Urothelium cell line (cell line): ENCODE measurements at regions not wholly inside any gene's neighbourhood (a gene's known extent, or its start where the extent isn't known, plus 50 kb on each side); places are given as distances from the start of the nearest gene placed in this dataset.

Experiments used
- DNase-seq: peaks from one replicate; pipeline ENCODE4 v3.0.0; 2011; ENCODE audit warnings: low spot score, mixed read lengths
- FAIRE-seq: peaks from 2 replicates; lab custom pipeline; 2011; peaks lifted over from hg19 to GRCh38; lab: Jason Lieb, UNC

DNA sequence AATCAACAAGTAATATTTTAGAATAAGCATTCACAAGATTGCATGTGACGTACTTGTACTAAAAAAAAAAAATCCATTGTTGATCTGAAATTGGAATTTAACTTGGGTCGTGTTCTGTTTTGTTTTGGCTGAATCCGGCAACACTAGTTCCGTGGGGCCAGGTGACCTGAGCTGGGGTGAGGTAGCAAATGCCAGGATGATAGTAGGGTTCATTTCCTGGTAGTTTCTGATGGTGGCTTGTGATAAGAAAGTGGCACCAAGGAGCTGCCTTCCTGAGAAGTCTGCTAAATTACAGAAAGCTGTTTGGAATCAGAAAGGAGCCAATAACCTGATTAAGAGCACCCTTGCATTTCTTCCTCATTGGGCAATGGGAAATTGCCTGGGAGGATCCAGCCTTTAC is 126.4 kb upstream of the DLX2 start:
- no peak for DNase-seq
- no peak for FAIRE-seq

DNA sequence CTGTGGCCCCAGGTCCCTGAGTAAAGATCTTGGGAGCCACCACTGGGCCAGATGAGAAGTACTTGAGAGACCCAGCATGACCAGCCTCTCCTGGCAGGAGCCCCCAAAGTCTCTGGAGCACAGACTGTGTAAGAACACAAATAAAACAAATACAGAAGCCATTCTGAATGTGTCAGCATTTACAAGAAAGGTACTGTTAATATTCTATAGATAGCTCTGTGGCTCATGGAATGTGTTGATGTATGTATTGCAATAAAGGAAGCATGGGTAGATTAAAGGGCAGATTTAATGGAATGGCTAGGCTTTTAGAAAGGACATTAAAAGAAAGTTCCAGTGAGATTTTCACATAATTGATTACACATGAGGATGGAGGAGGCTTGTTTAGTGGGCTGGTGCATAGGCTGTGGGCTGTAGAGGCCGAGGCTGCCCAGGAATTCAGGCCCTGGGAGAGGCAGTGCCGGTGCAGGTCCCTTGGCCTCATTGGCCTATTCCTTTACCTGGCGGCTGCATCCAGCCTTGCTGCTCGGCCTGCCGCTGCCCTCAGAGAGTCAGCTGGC is 127.7 kb upstream of the DLX2 start:
- peak; percentile 35 for DNase-seq
- FAIRE-seq: no peak

DNA sequence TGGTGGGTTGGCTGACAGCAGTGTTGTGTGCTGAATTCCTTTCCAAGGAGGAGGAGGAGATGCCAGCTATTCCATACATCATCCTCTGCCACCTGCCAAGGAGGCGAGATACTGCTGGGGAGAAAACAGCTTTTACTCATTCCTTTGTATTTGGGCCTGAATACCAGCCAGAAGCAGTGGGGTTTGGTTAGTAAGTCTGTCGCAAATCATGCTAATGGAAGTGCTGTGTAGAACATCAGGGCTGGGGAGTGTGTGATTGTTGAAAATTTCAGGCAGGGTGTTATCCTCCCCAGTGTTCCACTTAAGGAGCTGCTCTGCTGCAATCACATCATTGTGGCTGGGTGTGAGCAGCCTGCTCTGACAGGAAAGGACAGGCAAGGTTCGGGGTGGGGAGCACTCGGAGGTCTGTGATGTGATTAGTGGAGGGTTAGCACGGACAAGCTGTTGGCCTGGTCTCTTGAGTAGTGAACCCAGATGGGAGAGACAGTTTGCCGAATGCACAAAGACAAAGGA is 128.2 kb upstream of the DLX2 start:
- peak; percentile 50 for FAIRE-seq

DNA sequence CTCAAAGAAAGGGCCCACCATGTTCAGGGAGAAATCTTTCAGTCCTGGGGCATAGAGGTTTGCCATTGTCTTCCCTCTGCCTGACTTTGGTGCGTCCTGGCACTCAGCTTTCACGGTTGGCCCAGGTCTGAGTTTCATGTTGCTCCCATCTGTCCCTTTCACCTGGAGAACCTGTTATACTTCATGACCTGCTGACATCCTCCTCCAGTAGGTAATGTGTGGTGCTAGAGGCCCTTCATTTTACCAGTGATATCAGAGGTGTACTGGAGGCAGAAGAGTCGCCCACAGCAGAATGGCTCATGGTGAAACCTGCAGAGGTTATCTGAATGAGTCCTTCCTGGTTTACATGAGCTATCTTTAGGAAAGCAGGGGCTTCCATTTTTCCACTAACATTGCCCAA is 128.8 kb upstream of the DLX2 start:
- DNase-seq (peak; percentile 30), FAIRE-seq (no peak)

More for the DNA sequence above, 128.2 kb upstream of the DLX2 start:
- DNase-seq: no peak

DNA sequence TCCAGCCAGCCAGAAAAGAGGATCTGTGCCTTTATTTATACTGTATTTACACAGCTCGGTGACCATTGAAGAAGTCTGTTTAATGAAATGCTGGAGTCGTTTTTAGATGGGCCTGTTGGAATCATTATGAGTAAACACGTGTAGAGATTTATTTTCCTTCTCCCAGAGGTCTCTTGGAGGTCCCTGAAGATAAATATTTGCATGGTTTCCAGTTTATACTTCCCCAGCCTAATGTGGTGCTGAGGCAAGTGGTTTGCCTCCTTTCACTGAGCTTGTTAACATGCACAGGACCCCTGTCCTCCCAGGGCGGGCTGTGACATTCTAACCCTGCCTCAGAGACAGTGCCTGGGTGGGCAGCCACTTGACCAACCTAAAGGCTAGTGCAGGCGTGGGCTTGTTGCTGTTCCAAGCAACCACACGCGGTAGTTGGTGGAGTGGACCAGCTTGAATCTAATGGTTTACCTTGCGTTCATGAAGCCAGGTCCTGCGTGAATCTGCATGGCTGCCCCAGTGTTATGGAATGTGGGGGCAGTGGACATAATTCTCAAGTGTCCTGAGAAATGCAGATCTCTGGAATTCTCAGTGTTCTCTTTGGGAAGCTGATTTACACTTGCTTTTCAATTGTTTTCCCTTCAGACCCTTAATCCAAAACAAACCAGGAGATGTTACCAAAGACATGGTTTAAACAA is 130.2 kb upstream of the DLX2 start:
- DNase-seq: no peak
- no peak for FAIRE-seq

DNA sequence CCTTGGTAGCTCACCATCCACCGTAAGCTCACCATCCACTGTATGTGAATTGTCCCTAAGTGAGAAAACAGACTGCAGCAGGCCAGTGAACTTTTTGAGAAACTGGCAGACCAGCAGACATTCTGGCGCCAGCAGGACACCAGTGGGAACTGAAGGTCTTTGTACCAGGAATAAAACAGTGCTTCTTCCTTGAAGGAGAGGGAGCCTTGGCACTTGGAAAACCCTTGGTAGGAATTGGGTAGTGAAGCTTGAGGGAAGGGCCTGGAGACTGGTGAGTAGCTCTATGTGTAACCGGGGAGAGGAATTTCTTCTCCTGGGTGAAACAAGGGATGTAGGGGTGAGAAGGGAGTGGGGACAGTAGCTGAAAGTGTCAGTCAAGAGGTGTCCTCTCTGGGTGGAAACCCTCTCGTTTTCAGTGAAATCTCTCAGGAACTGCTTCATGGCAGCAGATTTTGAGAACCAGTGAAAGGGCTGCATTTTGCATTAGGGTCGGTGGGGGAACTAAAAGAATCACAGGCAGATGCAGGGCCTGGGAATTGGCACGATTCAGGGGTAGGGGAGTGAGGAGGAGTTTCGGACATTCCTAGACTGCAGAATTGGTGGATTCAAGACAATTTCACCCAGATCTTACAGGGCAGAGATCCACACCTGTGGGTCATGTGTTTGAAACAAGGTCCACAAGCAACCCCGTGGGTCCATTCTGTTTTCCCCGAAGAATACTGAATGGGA is 131.5 kb upstream of the DLX2 start:
- DNase-seq (no peak), FAIRE-seq (no peak)

DNA sequence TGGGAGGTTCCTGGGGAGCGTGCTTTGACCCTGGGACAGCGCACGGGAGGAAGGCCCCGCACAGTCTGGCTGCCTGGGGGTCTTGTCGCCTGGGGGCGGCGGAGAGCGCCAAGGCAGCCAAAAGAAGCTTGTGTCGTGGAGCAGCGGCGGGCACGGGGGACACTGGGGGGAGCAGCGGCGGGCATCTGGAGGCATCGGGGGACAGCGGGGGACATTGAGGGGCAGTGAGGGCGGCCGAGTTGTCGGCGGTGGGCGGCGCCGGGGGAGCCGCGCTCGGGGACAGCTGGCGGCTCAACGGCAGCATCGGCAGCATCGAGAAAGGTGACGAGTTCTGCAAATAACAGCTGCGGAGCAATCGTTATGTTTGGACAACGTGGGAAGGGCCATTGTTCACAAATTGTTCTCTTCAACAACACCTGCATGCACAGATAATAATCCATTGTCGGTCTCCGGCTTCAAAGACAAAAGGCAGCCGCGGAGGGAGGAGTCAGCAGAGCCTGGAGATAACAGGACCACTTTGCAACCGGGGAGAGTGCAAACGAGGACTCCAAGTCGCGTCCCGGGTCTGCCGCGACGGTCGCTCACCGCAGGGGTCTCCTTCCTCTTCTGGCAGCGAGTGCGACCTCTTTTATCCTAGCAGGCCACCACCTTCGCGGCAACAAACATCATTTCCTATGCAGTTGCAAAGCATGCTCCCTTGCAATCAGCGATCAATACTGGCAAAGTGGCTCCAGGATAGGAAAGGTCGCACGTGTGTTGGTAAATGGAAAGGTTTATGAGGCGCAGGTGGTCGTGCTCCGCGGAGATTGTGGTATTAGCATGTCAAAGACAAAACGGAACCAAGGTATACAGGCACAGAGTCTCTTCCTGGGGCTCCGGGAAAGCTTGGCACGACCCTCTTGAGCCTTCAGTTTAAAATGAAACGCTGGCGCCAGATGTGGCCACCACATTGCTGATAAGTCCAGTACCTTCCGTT is 132.3 kb upstream of the DLX2 start:
- FAIRE-seq (no peak), DNase-seq (no peak)

DNA sequence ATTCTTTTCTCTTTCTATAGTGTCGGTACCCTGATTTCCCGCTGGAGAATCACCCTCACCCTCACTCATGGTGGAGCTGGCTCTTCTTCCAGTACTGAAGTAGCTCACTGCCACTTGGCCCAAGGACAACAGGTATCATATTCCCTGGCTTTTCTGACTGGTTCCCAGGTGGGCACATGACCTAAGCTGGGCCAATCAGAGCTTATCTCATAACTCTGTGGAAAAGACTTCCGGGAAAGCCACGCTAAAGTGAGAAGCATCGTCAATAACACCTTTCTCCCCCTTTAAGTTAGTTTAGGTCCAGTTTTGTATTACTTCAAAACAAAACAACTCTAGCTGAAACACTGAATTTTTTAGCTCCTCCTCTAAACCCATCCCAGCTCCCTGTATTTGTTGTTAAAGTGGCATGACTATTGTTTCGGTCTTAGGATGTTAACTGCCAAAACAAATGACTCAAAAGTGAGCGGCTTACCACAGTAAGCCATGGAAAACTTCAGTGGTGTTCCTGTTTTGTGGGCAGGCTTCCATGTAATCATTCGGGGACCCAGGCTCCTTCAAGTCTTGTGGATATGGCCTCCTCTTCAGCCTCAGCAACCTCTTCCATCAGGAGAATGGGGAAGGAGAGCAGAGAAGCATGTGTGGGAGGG is 137.4 kb upstream of the DLX2 start:
- FAIRE-seq (no peak), DNase-seq (no peak)

DNA sequence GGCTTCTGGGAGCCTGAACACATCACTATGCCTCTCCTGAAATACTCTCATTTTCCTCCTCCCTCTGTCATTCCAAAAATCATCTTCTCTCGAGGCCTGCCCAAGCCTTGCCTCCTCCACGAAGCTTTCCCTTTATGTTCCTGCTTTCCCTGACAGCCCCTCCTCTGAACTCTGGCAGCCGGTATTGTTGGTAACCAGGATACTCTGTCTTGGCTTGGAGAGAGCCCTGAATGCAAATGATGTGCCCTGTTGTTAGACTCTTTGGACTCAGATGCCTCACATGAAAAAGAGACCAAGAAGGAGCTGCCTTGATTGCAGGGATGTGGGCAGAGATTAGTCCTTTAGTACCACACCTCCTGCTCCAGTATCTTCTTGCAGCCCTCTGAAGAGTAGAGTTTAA is 138.5 kb upstream of the DLX2 start:
- DNase-seq (no peak), FAIRE-seq (no peak)

DNA sequence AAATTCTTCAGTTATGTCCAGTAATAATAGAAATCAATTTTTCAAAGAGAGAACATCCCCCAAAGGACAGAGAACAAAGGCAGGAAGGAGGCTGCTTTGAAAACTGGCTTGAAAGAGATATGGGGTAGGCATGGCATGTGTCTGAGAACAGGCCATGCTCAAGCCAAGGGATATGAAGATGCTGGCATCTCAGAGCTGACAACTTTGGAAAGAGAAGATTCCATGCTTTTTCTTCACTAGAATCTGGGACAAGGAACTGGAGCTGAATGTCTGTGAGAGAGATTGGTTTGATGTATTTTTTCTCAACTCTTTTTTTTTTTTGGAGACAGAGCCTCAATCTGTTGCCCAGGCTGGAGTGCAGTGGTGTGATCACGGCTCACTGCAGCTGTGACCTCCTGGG is 139.8 kb upstream of the DLX2 start:
- DNase-seq (no peak), FAIRE-seq (no peak)

DNA sequence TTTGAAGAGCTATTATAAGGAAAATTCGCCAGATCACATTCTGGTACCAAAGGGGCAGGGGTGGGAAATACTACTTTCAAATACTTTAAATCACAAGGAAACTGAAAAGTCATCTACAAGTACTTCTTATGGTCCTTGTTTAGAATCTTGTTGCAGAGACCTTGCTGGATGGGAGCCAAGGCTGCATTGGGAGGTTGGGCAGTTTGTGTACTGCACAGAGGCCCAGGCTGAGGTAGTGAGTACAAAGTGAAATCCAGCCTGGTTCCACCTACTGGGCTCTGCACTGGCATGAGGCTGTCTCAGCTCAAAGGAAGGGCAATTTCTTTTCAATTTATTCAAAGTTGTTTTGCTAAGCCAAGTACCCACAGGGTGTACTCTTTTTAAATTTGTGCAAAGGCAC is 140.3 kb upstream of the DLX2 start:
- FAIRE-seq: no peak
- DNase-seq: no peak

DNA sequence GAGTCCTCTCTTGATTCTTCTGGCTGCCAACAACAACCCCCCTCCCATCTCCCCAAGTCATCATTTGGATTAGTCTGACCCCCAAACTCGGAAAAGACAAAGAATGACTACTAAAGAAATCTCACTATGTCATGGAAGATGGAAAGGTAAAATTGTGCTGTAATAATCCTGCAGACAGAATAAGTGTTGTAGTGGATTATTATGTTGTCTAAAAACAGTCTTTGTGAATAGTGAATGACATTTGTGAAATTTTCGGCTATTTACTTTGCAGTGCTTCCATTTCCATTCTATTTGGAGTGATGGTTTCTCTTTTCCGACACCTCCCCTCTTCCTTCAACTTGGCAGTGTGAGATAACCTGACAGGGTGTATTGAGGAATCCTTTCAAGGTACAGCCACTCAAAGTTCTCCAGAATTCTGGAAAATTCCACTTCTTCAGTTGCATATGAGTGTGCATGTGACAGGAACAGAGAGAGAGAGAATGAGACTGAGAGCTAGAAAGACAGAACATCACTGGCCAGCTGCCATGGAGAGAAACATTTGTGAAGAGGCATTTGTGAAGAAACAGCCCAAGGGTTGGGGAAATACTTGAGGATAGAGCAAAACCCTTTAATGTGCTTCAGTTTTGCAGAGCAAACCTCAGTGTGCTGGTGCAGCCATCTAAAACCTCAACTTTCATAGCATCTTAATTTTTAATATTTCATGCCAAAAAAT is 141.9 kb upstream of the DLX2 start:
- DNase-seq (no peak), FAIRE-seq (no peak)

DNA sequence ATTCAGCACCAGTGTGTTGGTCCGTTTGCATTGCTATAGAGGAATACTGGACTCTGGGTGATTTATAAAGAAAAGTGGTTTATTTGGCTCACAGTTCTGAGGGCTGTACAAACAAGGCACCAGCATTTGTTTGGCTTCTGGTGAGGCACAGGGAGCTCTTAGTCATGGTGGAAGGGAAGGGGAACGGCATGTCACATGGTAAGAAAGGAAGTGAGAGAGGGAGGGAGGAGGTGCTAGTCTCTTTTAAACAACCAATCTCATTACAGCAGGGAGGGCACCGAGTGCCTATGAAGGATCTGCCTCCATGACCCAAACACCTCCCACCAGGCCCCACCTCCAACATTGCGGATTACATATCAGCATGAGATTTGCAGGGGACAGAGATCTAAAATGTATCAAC is 143.9 kb upstream of the DLX2 start:
- FAIRE-seq (no peak), DNase-seq (no peak)

DNA sequence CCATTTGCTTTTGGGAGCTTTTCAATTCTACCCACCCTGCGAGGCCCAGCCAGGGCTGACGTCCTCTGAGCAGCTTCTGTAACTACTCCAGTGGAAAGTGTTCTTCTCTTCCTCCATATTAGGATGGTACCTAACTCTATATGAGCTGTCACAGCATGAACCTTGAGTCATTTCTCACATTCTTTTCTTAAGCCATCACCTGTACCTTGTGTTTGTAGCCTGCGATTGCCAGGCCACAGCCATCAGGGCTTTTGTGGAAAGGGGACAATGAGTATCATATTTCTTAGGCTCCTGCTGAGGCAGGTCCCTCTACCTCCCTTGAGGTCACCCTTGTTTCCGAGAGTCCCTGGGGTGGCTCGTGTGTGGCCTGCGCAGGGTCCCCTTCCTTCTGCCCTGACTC is 144.5 kb upstream of the DLX2 start:
- DNase-seq (no peak), FAIRE-seq (no peak)

DNA sequence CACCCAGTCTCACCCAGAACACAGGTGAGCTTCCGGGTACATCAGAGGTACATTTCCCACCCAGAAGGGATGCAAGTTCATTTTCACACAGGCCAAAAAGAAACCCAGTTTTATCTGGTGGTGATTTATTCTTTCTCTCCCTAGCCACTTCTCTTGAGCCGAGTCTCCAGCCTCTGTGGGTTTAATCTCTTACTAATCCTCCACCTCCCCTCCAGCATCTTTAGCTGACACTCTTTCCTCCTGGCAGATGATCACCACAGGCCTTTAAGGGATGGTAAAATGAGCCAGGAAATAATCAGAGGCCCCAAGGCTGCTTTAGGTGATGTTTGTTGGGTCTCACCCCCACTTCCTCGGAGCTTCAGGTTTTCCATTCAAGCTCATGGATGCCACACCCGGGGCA is 145.7 kb upstream of the DLX2 start:
- DNase-seq (no peak), FAIRE-seq (no peak)

DNA sequence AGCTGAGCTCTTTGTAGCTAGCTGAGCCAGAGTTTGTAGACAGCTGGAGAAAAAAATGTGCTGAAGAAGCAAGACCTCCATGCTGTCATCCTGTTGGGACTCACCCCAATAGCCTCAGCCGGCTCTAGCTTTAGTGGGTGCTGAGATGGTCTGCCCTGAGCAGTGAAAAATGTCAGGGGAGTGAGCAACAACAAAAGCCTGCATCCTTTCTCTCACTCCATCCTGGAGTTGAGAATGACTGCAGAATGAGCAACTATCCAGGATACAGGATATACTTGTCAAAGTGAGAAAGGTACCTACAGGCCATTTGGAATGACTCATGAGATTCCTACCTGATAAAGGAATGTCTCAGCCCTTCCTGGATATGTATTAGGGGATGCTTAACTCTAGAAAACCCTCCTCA is 146.1 kb upstream of the DLX2 start:
- FAIRE-seq: no peak

DNA sequence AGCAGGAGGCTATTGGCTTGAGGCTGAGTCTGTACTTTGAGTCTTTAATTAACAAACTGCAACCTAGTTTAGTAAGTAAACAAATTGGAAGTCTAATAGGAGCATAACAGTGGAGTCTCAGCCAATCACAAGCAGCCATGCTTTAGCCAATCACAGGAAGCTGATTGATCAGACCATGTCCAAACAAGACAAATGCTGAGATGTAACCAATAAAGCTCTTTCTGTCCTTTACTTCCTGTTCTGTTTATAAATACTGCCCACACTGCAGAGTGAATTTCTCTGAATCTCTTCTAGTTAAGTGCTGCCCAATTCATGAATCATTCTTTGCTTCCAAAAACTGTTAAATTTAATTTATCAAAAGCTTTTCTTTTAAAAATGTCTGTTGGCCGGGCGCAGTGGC is 146.6 kb upstream of the DLX2 start:
- DNase-seq (no peak), FAIRE-seq (no peak)

More for the DNA sequence above, 146.1 kb upstream of the DLX2 start:
- peak; percentile 64 for DNase-seq

DNA sequence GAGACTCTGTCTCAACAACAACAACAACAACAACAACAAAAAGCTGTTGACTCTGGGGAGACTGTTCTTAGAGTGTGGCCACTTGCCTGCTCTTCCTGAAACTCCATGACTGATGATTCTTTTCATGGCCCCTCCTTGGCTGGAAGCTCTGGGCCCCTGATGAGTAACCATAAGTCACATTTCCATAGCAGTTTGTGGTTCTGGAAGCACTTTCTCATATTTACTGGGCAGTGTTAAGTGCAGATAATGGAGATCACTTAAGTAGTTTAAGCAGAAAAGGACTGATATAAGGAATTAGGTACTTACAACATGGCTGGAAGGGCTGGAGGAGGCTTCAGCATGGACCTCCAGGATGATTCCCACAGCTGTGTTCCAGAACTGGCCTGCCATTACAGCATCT is 147.3 kb upstream of the DLX2 start:
- DNase-seq: no peak
- no peak for FAIRE-seq

DNA sequence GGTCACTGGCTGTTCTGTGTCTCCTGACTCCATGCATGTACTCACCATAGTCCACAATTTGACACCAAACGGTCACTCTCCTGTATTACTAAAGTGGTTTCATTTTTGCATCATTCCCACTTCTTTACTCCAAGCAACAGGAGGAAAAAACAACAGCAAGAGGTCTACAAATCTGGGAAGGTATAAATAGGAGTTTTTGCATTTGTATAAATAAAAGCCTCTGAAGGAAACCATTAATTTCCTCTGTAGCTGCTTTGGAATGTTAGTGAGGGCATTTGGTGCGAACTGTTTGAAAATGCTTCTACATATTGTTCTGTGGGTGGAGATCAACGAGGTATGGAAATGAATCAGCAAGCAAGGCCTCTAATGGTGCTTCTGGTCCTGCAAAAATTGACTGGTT is 148.5 kb upstream of the DLX2 start:
- FAIRE-seq (no peak), DNase-seq (no peak)

DNA sequence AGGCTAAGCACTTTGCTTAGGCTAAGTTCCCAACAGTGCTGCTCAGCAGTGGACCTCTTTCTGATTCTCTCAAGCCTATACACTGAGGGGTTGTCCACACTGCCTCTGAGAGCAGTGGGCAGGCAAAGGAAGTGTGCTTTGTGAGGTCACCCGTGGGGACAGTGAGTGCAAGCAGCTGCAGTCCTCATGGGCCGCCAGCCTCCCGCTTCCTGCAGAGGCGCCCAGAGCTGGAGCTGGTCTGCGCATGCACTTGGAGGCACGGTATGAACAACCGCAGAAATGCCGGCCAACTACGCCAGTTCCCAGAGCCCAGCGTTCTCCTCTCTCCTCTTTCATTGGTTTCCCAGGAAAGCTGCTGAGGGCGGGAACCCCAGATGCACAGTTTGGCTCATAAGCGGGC is 149.5 kb upstream of the DLX2 start:
- DNase-seq (no peak), FAIRE-seq (no peak)
